T-helper 1 cell treated with Interleukin-12 subunit alpha and Interleukin-12 subunit beta and Interleukin-4 antibody, amounts not matched to agents 30 ng/mL and 1 ng/mL, for 36 hours (primary cell): ENCODE measurements at regions not wholly inside any gene's neighbourhood (a gene's known extent, or its start where the extent isn't known, plus 50 kb on each side); places are given as distances from the start of the nearest gene placed in this dataset.
"Not testable (repeated sequence)": the region's sequence is repeated elsewhere in the genome, so short reads cannot be mapped to it uniquely, and the experiment has no call there.

ENCODE experiments used
- intact Hi-C: fragments of 100-400 bp; cut with micrococcal nuclease; formaldehyde crosslinking; loops from one replicate; pipeline ENCODE4 v1.15.1; 2024

- intact Hi-C loops, result no loop called here
These were observed 156.5 kb upstream of the SGCD start for GRCh38 chr5:156170351-156170961.

GRCh38 chr5:156174225-156174624 lies 152.7 kb upstream of the SGCD start:
- intact Hi-C loops, result no loop called here

GRCh38 chr5:156178117-156178516 lies 148.8 kb upstream of the SGCD start:
- intact Hi-C loops, result no loop called here

GRCh38 chr5:156181656-156182055 lies 145.3 kb upstream of the SGCD start:
- intact Hi-C loops, result no loop called here

GRCh38 chr5:156182174-156182967 lies 144.6 kb upstream of the SGCD start:
- intact Hi-C loops, result no loop called here

- intact Hi-C loops, result no loop called here
These were observed 140.2 kb upstream of the SGCD start for GRCh38 chr5:156186760-156187159.

- intact Hi-C loops, result no loop called here
These were observed 138.9 kb upstream of the SGCD start for GRCh38 chr5:156188016-156188415.

- intact Hi-C loops, result no loop called here
These were observed 137.3 kb upstream of the SGCD start for GRCh38 chr5:156189628-156190027.

- intact Hi-C loops, result no loop called here
These were observed 135.4 kb upstream of the SGCD start for GRCh38 chr5:156191547-156191946.

- intact Hi-C loops, result no loop called here
These were observed 129.8 kb upstream of the SGCD start for GRCh38 chr5:156197042-156197635.

GRCh38 chr5:156199045-156199444 lies 127.9 kb upstream of the SGCD start:
- intact Hi-C loops, result no loop called here

- intact Hi-C loops, result no loop called here
These were observed 125.8 kb upstream of the SGCD start for GRCh38 chr5:156200938-156201787.

- intact Hi-C loops, result no loop called here
These were observed 125.1 kb upstream of the SGCD start for GRCh38 chr5:156201788-156202403.

- intact Hi-C loops, result no loop called here
These were observed 118.7 kb upstream of the SGCD start for GRCh38 chr5:156208271-156208670.

- intact Hi-C loops, result no loop called here
These were observed 108.4 kb upstream of the SGCD start for GRCh38 chr5:156218367-156219158.

GRCh38 chr5:156219483-156220005 lies 107.4 kb upstream of the SGCD start:
- intact Hi-C loops, result no loop called here

GRCh38 chr5:156221816-156222215 lies 105.1 kb upstream of the SGCD start:
- intact Hi-C loops, result no loop called here

- intact Hi-C loops, result no loop called here
These were observed 103.4 kb upstream of the SGCD start for GRCh38 chr5:156223547-156223946.

GRCh38 chr5:156226485-156226884 lies 100.5 kb upstream of the SGCD start:
- intact Hi-C loops, result not testable (repeated sequence)

GRCh38 chr5:156230887-156231286 lies 96.1 kb upstream of the SGCD start:
- intact Hi-C loops, result no loop called here
